Middle frontal gyrus (tissue), 1 donor: ENCODE measurements at regions not wholly inside any gene's neighbourhood (a gene's known extent, or its start where the extent isn't known, plus 50 kb on each side); places are given as distances from the start of the nearest gene placed in this dataset.

Experiments used
- DNase-seq: peaks from one replicate; pipeline ENCODE4 v3.0.0-alpha.2; 2015; ENCODE audit warnings: low spot score; ENCODE audit errors: extremely low spot score

DNA sequence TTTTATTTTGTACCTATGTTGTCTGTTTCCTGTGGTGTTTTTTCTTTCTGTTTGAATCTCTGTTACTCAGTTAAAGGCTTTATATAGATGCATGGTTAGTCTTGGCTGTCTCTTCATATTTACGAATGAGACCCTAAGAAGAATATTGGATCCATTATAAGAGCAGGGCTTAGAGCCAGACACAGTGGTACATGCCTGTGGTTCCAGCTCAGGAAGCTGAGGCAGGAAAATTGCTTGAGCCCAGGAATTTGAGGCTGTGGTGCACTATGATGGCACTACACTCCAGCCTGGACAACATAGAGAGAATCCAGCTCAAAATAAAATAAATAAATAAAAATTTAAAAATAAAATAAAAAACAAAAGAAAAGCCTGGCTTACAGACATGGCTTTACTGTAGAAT is 211.1 kb downstream of the SOD2 start:
- no peak for DNase-seq

DNA sequence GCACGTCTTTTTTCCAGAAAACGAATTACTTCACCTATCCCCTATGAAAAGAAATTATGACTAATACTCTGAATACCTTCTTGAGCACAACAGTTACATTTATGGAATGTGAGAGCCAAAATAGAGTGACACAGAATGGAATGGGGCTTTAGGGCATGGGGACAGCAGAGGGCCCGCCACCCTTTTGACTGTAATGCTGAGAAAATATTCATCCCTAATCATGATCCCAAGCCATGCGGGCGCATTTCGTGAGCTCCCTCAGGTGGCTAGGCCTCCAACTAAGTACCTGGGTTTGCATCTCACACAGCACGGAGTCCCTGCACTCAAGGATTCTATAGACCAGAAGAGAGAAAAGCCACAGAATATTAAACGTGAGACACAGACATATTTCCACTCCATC is 212.6 kb downstream of the SOD2 start:
- no peak for DNase-seq

DNA sequence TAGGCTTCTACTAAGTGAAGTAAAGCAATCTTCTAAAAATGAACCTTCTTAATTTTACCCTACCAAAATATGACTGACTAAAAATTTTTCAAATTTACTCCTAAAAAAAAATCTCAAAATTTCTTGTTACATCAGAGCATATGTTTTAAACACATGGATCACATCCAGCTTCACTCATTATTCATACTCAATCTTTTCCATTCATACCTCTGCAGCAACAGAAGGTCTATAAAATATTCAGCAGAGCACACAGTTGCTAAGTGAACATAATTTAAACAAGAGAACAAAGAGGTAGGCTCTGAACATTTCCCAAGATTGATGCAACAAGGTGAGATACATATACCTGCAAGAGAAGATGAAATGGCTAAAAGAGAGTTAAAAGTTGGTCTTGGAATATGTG is 213.9 kb downstream of the SOD2 start:
- no peak for DNase-seq

GRCh38 chr6:159473475-159474263 is 219.4 kb downstream of the SOD2 start:
- DNase-seq, result no peak

DNA sequence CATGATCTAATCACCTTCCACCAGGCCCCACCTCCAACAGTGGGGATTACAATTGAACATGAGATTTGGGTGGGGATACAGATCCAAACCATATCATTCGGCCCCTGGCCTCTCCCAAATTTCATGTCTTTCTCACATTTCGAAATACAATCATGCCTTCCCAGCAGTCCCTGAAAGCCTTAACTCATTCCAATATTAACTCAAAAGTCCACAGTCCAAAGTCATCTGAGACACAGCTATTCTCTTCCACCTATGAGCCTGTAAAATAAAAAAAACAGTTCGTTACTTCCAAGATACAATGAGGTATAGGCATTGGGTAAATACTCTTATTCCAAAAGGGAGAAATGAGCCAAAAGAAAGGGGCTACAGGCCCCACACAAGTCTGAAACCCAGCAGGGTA is 222.6 kb downstream of the SOD2 start:
- DNase-seq, result no peak

GRCh38 chr6:159469443-159469842 is 223.6 kb downstream of the SOD2 start:
- DNase-seq, result no peak

GRCh38 chr6:159468994-159469393 is 224.0 kb downstream of the SOD2 start:
- DNase-seq, result no peak

DNA sequence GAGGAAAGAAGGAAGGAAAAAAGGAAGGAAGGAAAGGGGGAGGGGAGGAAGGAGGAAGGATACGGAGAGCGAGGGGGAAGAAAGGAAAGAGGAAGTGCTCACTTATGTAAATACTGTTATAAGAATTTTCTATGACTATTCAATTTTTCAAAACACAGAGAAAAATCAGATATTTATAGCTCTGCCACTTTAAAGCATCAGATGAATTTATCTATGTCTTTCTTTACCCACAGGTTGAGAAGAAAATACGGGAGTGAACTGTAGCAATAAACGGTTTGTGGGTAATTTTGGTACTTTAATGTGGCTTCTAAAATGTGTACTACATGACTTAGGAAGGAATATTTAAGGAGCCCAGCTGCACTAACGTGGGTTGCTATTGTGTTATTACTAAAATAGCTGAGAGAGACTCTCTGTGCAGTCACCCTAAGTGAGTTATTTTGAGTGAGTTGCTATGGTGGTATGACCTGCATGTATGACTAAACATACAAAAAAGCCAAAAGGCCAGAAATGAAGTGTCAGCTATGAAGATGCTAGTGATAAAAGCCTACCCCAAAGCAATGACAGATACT is 225.5 kb downstream of the SOD2 start:
- no peak for DNase-seq

GRCh38 chr6:159466926-159467325 is 226.1 kb downstream of the SOD2 start:
- DNase-seq, result no peak

DNA sequence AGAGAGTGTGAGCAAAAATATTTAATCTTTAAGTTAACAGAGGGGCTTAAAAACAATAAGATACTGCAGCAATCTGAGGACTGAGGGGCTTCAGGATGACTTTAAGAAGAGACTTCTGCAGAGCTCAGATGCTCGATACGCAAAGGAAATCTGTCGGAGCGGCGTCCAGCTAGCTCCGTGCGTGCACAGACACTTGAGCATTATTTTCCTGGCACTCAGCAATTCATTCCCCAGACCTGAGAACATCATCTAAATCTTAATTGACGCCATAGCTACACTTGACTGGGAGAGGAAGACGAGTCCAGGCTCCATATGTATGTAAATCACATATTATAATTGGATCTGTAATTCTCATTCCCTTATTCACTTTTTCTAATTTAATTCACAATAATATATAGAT is 228.2 kb downstream of the SOD2 start:
- no peak for DNase-seq

DNA sequence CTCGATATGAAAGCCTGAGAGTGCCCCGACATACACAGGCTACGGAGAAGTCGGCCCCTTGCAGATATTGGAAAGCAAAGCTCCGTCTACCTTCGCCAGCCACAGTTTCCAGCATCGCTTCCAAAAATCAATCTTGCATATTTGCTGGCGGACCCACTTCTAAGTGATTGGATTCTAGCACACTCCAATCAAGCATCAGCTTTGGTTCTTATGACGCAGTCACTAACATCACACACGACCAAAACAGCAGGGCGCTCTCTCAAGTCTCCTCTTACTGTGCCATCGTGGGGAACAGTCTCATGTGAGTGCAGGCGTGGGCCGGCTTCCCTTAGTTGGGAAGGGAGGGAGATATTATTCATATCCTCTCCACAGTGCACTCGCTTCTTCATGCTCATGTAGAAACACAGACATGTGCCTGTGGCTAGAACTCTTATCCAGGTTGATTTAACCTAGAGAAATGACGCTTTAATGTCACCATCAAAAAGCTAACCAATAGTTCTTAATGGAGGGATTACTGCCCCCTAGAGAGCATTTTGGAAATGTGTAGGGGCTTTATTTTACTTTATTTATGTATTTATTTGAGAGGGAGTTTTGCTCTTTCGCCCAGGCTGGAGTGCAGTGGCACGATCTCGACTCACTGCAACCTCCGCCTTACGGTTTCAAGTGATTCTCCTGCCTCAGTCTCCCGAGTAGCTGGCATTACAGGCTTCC is 229.8 kb downstream of the SOD2 start:
- DNase-seq, result no peak

- DNase-seq, result no peak
Measured at GRCh38 chr6:159462431-159462830, 230.6 kb downstream of the SOD2 start.

DNA sequence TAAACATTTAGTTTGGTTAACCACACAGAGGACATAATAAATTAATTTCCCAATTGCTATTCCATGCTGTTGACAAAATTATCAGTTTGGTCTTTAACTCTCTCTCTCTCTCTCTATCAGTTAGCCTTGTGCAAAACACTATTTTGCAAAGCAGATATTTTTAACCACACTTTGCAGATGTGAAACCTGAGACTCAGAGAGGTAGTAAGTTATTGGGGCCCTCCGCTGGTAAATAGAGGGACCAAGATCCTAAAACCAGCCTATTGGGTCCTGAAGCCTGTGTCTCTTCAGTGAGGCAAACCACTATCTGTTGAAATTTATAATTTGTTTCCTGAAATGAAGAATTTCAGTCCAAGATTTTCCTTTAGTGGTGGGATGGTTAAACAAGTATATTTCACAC is 231.0 kb downstream of the SOD2 start:
- no peak for DNase-seq

- no peak for DNase-seq
Measured at GRCh38 chr6:159461266-159461665, 231.8 kb downstream of the SOD2 start.

- DNase-seq, result no peak
Measured at GRCh38 chr6:159460476-159460875, 232.6 kb downstream of the SOD2 start.

DNA sequence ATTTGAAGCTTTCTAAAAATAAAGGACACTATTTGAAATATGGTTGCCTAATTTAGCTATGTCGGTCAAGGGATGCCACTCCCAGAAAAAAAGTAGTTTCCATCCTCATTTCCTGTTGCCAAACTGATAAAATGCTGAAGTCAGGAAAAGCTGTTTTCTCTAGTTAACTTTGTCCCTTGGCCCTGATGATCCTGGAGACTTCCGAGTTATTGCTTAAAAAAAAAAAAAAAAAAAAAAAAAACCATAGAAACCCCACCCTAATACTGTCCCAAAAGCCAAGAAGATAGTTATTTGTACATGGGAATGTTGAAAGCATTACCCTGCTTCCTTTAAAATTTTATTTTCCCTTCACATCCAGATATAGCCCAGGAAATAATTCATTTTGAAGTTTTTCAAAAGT is 236.7 kb downstream of the SOD2 start:
- no peak for DNase-seq

DNA sequence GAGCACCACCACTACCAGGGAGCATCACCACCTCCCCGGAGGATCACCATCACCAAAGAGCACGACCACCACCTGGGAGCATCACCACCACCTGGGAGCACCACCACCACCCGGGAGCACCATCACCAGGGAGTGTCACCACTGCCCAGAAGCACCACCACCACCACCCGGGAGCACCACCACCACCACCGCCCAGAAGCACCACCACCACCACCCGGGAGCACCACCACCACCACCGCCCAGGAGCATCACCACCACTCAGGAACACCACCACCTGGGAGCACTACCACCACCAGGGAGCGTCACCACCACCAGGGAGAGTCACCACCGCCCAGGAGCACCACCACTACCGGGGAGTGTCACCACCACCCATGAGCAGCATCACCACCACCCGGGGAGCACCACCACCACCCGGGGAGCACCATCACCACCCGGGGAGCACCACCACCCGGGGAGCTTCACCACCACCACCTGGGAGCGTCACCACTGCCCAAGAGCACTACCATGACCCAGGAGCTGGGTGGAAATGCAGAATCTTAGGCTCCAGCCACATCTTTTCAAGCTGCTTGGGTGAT is 237.3 kb downstream of the SOD2 start:
- DNase-seq, result no peak

GRCh38 chr6:159450815-159451465 is 242.1 kb downstream of the SOD2 start:
- no peak for DNase-seq

DNA sequence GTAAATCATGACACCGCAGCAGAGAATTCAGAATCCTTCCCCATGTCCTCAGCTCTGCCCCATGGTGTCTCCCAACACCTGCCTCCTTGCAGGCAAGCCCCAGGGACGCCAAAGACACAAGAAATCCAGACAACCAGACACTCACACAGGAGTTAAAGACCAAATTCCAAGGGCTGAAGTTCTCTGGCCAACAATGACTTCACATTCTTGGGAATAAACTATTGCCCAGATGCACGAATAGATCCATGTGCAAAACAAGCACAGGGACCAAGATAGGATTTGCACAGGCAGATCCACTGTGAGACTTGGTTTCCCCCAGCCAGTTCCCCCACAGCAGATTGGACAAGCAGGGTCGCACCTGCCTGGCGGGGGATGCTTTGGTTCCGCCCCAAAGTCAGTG is 246.7 kb downstream of the SOD2 start:
- no peak for DNase-seq

- DNase-seq, result no peak
Measured at GRCh38 chr6:159445351-159445750, 247.7 kb downstream of the SOD2 start.

DNA sequence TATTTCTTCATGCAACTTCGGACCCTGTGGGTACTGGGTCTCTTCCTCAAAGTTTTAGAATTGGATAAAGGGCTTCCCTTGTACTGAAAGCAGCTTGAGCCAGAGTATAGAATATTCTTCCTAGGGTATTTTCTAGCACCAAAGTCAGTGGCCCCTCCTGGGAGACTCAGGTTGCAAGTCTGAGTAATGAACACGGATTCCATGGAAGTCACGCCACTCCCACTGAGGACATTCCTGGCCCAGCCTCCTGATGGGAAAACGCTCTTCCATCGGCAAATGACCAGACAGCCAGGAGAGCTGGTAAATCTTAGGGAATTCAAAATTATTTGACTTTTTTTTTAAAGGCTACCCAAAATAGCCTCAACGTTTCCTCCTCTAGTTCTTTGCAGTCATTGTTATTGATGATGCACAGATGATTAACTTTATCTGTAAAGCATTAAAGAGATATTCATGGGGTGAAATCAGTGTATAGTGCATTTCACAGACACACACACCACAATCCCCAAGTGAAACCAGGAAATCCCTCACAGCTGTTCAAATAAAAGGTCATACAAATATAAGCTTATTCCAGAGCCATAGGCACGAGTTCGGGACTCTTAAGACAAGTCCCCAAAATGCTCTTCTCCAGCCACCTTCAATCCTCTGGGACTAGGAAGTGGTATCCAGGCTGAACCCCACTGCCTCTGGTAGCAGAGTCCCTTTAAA is 248.8 kb downstream of the SOD2 start:
- DNase-seq, result no peak
